ENCODE measurements at regions not wholly inside any gene's neighbourhood (a gene's known extent, or its start where the extent isn't known, plus 50 kb on each side); places are given as distances from the start of the nearest gene placed in this dataset.
"Not testable (repeated sequence)": the region's sequence is repeated elsewhere in the genome, so short reads cannot be mapped to it uniquely, and the experiment has no call there.

DNA sequence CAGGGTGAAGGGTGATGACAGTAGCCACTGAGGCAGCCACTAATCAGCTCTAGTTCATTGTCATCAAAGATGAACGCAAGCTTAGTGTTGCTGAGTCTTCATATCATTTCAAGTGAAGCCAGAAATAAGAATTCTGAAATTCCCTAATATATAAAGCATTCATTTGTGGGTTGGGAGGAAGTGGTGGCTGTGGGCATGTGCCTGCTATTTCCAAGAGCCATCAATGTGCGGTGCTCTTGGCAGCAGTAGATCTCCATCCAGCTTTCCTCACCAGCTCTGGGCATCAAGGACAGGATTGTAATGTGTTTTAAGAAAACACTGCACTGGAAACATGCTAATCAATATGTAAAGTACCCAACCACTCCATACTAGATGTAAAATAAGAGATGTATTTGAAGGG is 202.5 kb upstream of the AHR start:
- DNase-seq: peak; percentile 22

DNA sequence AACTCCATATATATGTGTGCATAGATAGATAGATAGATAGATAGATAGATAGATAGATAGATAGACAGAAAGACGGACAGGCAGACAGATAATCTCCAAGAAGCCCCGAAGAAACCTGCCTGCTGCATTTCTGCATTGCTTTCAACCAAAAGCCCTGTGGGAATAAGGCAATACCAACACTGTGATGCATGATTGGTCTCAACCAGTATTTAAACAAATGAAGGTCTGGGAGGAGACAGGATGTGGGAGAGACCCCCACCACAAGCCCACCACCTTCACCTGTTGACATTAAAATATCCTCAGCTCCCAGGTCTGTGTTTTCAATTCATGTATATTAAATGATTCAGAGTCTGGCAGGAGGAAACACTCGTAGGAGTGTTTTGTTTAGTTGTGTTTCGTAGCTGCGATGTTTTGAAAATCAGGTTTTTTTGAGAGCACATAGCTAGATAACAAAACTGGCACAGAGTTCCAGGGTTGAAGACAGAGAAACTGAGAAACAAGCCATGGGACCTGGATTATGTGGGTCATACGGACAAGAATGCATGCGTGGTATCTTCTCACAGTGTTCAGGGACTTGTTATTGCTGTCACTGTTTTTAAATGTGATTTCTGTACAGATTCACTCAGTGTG is 200.7 kb upstream of the AHR start:
- DNase-seq: no peak

DNA sequence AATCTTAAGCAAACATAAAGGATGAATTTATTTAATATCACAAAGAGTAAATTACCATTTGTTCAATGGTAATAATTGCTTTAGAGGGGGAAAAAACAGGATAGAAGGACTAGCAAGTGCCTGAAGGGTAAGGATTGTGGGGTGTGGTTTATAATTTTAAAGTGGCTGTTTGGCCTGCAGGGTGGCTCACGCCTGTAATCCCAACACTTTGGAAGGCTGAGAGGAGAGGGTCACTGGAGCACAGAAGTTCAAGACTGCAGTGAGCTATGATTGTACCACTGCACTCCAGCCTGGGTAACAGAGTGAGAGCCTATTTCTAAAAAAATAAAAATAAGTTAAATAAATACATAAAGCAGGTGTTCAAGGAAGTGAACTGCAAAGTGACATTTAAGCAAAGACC is 199.9 kb upstream of the AHR start:
- DNase-seq: no peak

DNA sequence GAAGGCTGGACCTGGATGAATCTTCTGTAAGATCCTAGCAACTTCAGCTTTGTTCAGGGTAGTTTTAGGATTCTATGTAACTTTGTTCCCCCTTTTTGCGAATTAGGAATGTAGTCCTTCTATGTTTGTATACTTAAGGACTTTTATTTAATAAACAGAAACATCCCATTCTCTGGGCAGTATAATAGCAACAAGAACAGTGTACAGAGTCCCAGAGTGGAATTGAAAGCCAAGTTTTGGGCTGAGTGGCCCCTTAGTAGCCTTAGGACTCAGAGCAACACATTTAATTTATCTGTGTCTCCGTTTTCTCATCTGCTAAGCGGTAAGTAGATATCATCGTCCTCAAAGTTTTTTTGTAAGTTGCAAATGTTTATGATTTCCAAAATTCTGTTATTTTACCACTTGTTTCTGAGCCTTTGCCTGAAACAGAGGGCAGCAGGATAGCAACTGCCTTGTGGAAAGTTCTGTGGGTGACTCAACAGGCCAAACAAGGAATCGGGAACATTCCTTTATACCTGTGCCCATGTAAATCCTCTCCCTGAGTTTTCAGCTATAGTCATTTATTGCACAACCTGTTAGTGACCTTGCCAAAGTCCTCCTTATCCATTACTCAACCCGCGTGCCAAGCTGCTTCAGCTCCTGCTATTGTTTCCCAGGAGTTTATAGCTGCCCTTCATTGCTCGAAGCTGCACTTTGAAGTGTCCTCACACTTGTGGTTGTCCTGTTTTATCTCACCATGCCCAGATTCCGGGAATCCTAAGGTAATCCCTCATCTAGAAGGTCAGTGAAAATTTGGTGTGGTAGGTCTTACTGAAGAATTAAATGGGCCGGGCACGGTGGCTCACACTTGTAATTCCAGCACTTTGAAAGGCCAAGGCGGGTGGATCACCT is 199.1 kb upstream of the AHR start:
- DNase-seq: no peak

DNA sequence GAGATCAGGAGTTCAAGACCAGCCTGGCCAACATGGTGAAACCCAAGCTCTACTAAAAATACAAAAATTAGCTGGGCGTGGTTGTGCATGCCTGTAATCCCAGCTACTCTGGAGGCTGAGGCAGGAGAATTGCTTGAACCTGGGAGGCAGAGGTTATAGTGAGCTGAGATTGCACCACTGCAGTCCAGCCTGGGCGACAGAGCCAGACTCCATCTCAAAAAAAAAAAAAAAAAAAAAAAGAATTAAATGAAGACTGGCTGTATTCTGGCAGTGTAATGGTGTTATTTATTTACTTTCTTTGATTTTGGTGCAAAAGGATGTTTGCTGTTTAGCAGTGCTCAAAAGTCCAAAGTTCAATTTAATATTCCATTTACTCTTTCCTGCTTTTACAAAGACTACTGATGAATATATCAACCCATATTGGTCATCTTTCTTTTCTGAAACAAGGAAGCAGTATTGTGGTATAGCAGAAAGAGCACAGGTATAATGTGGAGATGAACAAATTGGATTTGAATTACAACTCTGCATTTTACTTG is 198.4 kb upstream of the AHR start:
- not testable (repeated sequence) for DNase-seq

DNA sequence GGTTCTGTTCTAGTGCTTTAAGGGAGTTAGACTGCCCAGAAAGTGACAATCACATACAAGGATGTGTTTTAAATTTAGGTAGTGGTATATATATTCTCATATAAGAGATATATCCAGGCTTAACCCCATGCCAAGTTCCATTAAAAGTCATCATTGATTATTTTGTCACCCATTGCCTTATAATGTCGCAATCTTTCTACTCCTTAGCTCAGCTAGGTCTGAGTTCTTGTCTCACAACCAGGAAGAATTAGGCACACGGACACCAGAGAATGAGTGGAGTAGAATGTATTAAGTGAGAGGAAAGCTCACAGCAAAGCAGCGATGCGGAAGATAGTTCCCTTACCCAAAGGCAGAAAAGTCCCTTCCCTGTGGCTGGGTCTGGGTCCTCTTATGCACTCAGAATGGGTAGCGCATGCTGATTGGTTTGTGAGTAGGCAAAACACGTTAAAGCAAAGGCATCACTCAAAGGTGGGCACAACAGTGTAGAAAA is 197.2 kb upstream of the AHR start:
- no peak for DNase-seq

DNA sequence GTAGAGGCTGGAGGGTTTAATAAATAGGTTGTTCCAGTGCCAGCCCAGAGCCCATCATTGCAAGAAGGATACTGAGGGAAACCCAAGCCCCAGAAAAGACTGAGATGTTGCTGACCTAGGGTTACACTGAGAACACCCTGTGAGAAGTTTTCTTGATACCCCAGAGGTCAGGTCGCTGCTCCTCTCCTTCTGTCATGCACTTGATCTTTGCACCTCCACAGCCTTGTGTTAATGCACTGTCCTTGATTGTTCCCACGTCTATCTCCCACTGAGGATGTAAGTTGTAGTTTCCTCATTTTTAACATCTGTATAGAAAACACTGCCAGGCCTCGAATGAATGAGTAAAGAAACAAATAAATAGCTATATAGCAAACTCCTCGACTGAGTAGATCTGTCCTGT is 195.3 kb upstream of the AHR start:
- no peak for DNase-seq

DNA sequence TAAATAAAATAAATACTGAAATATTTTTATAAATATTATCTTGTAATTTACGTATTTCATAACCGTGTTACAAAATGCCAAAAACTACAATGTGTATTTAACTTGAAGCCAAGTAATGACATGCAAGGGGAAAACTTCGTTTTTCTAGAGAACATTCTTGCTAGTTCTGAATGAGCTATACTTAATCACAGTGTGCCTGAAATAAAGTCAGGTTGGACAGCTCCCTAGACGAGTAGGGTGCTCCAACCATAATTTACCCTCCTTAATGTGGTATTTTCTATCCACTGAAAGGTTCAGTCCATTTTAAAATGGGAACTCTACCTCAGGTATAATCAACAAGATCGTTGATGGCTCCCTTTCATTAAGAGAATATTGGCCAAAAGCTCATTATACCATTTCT is 194.5 kb upstream of the AHR start:
- no peak for DNase-seq

DNA sequence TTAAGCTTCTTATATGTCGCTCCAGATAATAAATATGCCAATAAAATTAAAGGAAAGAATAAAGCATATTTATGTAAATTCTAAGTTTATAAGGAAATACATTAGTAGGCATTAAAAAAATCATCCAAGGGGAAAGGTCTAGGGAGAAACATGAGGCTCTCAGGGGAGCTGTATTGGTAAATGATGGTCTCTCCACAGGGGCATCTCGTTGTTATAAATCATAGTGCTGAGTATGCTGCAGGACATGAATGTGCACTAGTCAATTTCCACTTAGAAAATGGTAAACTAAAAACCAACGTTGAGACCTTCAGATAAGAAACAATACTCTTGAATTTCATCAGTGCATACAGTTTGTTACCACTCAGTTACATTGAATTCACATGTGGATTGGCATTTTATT is 194.0 kb upstream of the AHR start:
- no peak for DNase-seq

DNA sequence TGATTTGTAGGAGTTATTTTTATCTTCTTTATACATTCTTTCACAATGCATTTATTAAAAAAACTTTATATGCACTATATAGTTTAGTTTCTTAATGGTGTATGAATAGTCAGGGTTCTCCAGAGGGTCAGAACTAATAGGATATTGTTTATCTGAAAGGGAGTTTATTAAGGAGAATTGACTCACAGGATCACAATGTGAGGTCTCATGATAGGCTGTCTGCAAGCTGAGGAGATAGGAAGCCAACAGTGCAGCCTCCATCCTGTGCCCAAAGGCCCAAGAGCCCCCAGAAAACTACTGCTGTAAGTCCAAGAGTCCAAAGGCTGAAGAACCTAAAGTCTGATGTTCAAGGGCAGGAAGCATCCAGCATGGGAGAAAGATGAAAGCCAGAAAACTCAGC is 192.8 kb upstream of the AHR start:
- no peak for DNase-seq

DNA sequence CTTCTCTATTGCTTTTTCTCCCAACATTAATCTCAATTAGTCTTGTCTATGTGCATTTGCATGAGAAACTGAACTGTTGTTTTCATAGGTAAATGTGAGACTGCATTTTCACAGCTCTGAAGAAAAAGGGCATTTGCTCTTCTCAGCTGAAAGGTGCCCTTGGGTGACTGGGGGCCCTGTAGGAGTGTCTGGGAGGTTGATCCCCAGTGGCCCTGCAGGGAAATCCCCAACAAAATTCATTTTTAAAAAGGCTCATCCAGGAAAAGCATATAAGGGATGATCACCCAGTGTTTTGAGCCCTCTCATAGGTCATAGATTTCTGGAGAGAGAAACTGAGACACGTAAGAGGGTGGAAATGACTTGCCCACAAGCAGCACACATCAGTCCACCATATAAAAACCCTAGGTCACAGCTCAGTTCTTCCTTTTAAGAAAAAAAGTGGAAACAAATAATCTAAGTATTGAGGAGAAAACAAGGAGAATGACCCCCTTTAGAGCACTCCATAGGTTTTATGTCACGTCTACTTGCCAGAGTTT is 190.3 kb upstream of the AHR start:
- DNase-seq: no peak

DNA sequence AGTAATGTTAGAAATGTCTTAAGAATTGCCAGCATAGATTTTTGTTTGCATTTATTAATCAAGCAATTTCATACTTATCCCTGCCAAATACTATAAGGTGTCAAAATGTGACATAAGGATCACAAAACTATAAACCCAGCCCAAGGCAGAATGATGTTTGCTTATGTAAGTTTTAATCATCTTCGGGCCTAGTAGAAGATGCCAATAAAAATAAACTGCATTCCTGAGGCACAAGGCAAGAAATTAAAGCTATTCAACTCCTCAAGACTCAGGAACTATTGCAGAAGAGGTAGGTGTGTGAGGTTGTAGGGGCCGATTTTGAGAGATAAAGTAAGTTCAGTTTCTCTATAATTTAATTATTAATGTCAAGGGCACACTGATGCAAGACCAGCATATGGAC is 189.4 kb upstream of the AHR start:
- DNase-seq: no peak

DNA sequence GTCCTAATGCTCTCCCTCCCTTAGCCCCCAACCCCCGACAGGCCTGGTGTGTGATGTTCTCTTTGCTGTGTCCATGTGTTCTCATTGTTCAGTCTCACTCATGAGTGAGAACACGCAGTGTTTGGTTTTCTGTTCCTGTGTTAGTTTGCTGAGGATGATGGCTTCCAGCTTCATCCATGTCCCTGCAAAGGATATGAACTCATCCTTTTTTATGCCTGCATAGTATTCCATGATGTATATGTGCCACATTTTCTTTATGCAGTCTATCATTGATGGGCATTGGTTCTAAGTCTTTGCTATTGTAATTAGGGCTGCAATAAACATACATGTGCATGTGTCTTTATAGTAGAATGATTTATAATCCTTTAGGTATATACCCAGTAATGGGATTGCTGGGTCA is 184.7 kb upstream of the AHR start:
- DNase-seq: not testable (repeated sequence)

DNA sequence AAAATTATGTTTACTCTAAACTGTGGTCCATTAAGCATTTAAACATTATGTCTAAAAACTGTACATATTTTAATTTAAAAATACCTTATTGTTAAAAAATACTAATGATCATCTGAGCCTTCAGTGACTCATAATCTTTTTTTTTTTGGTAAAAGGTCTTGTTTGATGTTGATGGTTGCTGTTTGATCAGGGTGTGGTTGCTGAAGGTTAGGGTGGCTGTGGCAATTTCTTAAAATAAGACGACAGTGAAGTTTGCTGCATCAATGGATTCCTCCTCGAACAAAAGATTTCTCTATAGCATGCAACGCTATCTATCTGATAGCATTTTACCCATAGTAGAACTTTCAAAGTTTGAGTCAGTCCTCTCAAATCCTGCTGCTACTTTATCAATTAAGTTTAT is 180.0 kb upstream of the AHR start:
- DNase-seq: no peak

DNA sequence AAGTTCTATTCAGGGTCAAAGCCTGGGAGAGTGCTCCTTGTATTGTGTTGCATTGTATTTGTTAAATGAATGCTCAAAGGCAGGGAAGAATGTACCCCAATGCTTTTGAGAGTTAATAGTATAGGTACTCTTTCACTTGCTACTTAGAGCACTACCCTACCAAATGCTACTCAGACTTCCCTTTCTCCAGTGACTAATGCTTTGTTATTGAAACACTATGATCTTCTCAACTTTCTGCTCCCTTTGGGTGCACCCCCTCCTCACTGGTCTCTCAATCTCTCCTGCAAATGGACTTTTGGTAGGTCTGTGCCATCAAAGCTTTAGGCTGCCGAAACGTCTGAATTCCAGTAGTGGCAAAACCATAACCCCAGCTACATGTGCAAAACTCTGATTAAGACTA is 177.7 kb upstream of the AHR start:
- DNase-seq: no peak

DNA sequence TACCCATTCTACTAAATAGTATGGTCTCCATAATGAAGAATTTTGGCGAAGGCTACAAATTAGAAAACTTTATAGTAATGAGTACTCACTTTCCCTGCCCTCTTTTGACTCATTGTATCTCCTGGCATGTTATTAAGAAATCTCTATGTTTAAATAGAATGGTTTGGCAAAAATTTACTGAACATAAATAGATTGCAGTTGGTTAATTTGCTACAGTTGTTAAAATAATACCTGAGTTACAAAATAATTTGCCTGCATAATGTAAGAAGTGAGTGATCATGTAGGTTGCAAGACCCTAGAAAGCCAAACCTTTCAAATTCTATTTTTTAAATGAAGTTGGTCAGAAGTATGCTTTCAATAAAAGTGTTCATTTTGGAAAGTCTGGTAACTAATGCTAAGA is 176.8 kb upstream of the AHR start:
- DNase-seq: no peak

DNA sequence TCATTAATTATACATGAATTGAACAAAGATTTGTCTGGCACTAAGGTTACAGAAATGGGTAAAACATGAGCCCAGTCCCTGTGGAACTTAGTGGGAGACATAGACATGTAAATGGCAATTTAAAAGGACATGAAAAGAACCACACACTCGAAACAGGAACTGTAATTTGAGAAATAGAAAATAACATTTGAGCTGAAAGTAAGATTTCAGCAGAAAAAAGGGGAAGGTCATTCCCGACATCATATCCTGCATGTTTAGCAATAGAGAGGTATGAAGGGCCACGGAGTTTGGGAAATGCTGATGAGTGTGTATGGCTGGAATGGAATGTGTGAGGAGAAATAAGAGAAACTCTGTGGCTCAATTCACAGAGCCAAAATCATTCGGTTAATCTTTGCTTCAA is 175.4 kb upstream of the AHR start:
- peak; percentile 27 for DNase-seq

DNA sequence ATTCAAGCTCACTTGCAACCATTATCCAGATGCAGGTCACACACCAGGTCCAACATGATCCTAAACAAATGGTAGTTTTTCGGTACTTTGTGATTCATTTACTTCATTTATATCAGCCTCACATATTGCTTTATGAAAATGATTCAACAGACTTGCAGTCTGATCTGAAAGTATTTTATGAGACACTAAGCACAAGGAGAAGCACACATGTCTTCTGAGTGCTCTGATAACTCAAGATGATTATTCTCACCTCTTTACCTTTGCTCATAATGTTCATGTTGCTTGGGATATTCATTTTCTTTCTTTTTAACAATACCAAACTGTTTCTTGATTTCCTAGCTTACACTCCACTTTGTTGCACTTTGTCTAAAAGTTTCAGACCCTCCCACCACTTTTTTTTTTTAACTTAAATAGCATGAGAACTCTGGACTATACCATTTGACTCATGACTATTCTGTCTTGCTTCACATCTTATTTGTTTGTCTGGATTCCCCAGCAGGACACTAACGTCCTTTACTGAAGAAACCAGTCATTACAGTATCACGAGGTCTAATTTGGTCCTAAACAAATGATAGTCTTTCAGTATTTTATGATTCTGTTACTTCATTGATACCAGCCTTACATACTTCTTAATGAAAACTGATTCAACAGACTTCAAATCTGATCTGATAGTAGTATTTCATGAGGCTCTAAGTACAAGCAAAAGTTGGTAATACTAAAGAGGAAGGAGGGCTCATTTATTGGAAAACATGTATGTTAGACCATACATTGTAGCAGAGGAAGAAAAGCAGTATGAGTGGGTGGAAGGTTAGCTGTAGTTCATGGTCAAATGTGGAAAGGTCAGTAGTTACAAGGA is 171.8 kb upstream of the AHR start:
- DNase-seq: no peak

DNA sequence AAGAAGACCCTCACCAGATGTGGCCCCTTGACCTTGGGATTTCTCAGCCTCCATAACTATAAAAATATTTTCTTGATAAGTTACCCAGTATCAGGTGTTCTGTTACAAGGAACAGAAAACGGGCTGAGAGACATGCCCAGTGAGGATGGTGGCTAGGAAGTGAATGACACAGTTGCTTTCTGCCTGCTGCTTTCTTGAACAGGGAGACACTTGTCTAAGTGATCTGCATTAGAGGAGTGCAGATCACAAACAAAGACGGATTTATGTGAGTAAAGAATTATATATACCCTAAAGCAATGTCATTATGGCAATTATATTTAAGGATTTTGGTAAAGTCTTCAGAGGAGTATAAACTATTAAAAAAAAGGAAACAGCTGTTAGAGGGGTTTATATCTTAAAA is 169.2 kb upstream of the AHR start:
- DNase-seq: no peak

DNA sequence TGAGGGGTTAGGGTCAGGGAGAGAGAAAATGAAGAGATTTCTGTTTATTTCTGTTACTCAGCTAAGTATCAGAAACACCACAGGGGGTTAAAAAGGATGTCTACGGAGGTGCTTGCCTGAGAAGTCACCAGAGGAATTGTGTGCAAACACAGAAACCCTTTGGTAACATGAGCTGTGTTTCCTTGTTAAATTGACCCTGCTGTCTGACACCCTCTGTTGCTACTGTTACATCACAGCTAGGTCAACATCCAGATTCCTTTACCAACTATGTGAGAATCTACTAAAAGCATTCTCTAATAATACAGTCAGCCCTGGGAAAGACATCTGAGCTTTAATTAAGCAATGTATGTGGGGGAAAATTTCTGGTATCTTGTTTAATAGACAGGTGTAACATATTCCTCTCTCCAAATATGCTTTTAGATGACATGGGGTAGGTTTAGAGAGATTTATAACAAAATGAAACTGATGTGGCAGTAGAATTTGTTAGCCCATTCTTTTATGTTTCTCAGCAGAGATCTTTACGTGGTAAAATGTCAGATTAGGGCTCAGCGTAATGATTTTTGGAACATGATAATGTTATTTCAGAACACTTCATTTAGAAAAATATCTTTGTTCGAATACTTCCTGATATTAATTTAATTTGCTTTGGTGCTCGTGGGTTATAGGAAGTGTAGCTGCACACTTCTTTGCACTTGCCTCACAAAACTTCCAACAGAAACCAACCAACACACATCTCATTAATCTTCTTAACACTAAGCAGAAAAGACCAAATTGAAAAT is 168.0 kb upstream of the AHR start:
- DNase-seq: no peak

DNA sequence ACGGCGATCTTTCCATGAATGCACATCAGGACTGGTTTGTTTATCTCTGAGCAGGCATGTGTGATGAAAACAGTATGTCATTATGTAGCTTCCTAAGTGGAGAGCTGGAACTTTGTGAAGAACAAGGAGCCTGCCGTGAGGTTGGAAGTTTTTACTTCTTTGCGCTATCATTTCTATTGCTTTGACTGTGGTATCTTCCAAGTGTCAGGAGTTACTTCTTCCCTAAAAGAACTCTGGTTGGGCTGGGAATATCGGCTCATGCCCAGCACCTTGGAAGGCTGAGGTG is 167.4 kb upstream of the AHR start:
- DNase-seq: no peak

DNA sequence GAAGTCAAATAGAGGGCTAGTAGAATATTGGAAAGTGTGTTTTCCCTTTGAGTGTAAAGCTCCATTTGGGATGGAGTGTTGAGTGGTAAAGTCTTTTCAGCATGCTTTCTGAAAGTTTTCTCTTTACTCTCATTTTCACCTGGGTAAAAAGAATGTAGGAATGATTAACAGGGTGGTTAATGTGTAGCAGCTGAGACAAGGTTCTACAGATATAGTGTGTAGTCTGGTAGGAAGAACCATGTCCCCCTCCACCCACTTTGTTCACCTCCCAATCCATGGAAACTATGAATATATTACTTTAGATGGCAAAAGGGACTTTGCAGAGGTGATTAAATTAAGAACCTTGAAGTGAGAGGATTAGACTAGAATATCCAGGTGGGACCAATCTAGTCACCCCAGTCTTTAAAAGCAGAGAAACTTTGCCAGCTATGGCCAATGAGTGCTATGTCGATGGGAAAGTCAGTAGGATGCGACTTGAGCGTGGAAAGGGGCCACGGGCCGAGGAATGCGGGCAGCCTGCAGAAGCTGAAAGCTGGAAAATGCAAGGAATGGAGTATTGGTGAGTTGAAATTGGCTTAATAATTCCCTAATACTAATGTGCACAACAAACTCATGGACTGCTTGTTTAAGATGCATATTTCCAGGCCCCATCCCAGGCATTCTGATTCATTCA is 166.3 kb upstream of the AHR start:
- no peak for DNase-seq
